ENCODE measurements at regions not wholly inside any gene's neighbourhood (a gene's known extent, or its start where the extent isn't known, plus 50 kb on each side); places are given as distances from the start of the nearest gene placed in this dataset.

DNA sequence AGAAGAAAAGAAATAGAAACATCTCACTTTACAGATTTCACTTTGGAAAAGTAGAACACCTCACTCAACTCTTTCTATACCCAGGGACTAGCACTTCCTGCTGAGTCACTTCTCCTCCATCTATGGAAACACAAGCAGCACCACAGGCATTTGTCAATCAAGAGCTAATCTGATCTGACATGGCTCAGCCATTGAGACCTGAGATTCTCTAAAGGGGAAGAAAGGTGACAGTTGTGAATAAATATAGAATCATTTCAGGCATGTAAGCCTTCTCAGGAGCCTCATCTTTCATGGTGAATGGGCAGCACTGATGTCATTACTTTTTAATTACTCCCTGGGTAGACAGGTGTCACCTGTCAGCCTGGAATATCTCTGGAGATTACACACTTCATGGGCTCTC lies 559.8 kb downstream of the HINT1 start (continued):
- TF ChIP-seq CHD7 (IDR thresholded peaks at IDR 0.05; ENCODE audit: insufficient replicate concordance, low read length) (no peak), NRF1 (IDR thresholded peaks at IDR 0.05; ENCODE audit: low read depth, low read length) (no peak), BACH1 (IDR thresholded peaks at IDR 0.05; ENCODE audit: low read length) (peak; percentile 76)

Measured in H1 (cell line).